Lower leg skin (tissue), 4 donors: ENCODE measurements at regions not wholly inside any gene's neighbourhood (a gene's known extent, or its start where the extent isn't known, plus 50 kb on each side); places are given as distances from the start of the nearest gene placed in this dataset.

ENCODE experiments used
- DNase-seq, 2 donors: peaks; one replicate each; pipeline ENCODE4 v3.0.0-alpha.2; 2019; ENCODE audit warnings: low spot score in 2 of 2
- H3K4me3 ChIP-seq: fragments of 200-600 bp; sonication (generic); 2 replicates; pipeline ENCODE4 v1.5.1; 2017; ENCODE audit warnings: mild to moderate bottlenecking, low read depth; ENCODE audit not compliant: poor library complexity, severe bottlenecking
- POLR2A ChIP-seq, 2 donors: fragments of 450-650 bp; IDR thresholded peaks; one replicate each; pipeline ENCODE4 v1.6.1; 2016 to 2017; ENCODE audit warnings: antibody characterized with exemption in 2 of 2, mild to moderate bottlenecking in 1 of 2, moderate library complexity in 1 of 2
- whole genome bisulfite sequencing, 2 donors: methylation state at CpG; one replicate each; pipeline ENCODE4 v1.1.5; 2018; 5-methylcytosine and 5-hydroxymethylcytosine counted together
- intact Hi-C: fragments of 100-400 bp; cut with DNase I; formaldehyde crosslinking; loops from one replicate; pipeline ENCODE4 v1.15.0; 2023; ENCODE audit warnings: low total_unique reads
- TF ChIP-seq, protein P1 (sequence below), 3 donors: fragments of 450-650 bp; IDR thresholded peaks; one replicate each; pipeline ENCODE4 v1.5.1; 2016; ENCODE audit warnings: antibody characterized with exemption in 3 of 3, mild to moderate bottlenecking in 3 of 3, moderate library complexity in 2 of 3

DNA sequence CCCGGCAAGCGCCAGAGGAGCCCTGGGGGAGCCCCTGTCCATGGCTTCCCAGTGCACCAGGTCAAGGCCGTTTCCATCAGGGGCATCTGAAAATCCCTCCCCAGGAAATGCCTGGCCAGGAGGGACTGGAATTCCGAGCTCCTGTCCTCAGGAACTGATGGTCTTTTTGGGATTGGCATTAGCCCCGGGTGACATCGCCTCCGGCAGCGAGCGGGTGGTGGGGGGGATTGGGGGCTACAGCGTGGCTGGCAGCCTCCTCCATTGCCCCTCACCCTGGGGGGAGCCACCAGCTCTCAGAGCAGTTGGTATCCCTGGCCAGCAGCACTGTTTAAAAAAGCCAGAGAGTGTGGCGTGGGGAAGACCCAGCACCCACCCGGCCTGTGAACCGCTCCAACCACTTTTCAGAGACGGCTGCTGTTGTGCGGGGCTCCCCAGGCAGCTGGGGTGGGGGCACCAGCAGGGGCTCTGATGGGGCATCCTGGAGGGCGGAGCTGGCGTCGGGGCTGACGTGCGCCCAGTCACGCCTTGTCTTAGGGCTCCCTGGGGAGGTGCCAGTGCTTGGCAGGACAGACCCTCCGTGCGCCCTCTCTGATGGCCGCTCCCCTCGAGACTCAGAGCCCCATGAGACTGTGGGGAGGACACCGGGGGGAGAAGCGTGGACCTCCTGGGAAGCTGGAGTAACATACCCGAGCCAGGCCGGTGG is 62.9 kb upstream of the TTC34 start:
- no peak for DNase-seq
- TF ChIP-seq, protein P1, sequence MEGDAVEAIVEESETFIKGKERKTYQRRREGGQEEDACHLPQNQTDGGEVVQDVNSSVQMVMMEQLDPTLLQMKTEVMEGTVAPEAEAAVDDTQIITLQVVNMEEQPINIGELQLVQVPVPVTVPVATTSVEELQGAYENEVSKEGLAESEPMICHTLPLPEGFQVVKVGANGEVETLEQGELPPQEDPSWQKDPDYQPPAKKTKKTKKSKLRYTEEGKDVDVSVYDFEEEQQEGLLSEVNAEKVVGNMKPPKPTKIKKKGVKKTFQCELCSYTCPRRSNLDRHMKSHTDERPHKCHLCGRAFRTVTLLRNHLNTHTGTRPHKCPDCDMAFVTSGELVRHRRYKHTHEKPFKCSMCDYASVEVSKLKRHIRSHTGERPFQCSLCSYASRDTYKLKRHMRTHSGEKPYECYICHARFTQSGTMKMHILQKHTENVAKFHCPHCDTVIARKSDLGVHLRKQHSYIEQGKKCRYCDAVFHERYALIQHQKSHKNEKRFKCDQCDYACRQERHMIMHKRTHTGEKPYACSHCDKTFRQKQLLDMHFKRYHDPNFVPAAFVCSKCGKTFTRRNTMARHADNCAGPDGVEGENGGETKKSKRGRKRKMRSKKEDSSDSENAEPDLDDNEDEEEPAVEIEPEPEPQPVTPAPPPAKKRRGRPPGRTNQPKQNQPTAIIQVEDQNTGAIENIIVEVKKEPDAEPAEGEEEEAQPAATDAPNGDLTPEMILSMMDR (IDR thresholded peaks at IDR 0.05) = no peak
- TF ChIP-seq POLR2A (IDR thresholded peaks at IDR 0.05) = no peak
- 42 to 52% methylated on average over 24 to 28 of the region's 29 CpGs for WGBS, 2 donors
- intact Hi-C loops = no loop called here
- H3K4me3 ChIP-seq = no peak overlapping the region

DNA sequence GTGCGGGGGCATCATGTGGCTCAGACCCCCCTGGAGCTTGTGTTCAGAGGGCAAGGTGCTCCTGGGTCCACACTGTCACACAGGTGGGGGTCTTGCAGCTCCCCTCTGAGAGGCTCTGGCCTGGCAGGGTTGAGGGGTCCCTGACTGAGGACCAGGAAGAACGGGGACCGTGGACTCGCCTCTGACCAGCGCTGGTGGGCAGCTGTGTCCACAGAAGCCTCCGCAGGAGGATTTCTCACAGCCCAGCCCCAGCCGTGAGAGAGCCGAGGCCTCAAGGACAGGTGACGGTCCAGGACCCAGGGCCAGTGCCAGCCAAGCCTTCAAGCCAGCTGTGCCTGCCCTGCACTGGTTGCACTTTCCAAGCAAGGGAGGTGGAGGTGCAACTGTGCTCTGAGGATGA is 63.5 kb upstream of the TTC34 start:
- no peak for TF ChIP-seq POLR2A (IDR thresholded peaks at IDR 0.05)
- TF ChIP-seq, protein P1 (IDR thresholded peaks at IDR 0.05) = no peak
- 80 to 81% methylated on average over 4 to 9 of the region's 9 CpGs for WGBS, 2 donors
- H3K4me3 ChIP-seq = no peak overlapping the region
- intact Hi-C loops = no loop called here
- no peak for DNase-seq

DNA sequence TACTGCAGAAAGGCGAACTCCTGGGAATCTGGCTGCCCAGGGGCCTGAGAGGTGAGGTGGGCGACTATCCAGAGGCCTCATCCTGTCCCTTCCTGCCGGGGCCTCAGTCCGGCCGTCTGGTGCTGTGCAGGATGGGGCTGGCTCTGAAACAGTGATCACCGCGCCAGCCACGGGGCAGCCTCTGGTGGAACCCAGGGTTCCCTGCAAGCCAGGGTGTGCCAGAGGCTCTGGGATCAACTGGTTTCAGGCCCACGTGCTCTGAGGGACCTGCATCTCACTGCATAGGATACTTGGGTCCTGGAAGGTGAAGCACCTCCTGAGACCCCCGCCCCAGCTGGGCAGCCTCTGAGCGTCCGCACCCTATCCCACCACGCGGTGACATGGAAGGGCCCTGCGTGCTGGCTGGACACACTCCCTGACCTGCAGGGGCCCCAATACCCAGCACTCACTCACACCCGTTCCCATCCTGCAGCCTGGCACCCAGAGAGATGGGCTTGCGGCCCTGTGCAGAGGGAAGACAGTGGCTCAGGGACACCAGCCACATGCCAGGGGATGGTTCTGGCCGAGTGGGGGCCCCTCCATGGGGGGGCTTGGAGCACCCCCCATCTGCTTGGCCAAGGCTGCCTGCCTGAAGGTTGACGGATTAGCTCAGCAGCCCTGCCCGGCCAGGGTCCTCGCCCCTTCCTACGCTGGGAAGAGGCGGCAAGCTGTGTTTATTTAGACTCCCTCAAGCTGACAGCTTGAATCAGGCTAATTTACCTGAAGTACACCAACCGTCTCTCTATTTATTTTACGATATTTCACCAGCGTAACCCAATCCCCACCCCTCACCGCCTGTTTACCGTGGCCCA is 64.3 kb upstream of the TTC34 start:
- WGBS, 2 donors = 58 to 66% methylated on average over 26 to 28 of the region's 28 CpGs
- no peak for DNase-seq
- intact Hi-C loops = no loop called here
- H3K4me3 ChIP-seq = no peak overlapping the region
- no peak for TF ChIP-seq POLR2A (IDR thresholded peaks at IDR 0.05)
- TF ChIP-seq, protein P1 (IDR thresholded peaks at IDR 0.05) = no peak

DNA sequence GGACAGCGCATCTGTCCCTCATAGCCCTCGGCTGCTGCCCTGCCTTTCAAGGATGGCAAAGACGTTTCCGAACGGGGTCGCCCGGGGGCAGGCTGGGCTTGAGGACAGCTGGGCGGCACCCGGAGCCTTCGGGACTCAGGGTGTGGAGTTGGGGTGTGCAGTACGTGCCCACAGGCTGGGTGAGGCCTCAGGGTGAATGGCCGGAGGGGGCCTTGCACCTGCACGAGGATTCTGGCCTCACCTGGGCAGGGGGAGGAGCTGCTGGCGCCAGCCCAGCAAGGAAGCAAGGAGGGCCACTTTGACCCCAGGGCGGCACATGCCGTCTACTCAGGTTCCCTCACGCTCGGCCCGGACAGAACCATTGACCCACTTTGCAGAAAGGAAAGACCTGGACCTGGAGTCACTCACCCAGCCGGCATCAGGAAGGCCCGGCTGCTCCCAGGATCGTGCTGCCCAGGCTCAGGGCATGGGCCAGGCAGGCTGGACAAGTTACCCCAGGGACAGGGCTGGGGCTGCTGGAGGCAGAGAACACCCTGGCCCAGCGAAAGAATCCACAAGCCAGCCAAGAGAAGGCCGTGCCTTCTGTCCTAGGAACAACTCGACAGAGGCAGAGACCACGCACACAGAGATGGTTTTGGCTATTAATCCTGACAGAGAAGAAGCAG is 65.1 kb upstream of the TTC34 start:
- no peak for TF ChIP-seq POLR2A (IDR thresholded peaks at IDR 0.05)
- TF ChIP-seq, protein P1 (IDR thresholded peaks at IDR 0.05) = no peak
- no peak overlapping the region for H3K4me3 ChIP-seq
- 54 to 57% methylated on average over 21 to 25 of the region's 26 CpGs for WGBS, 2 donors
- intact Hi-C loops = no loop called here
- no peak for DNase-seq

DNA sequence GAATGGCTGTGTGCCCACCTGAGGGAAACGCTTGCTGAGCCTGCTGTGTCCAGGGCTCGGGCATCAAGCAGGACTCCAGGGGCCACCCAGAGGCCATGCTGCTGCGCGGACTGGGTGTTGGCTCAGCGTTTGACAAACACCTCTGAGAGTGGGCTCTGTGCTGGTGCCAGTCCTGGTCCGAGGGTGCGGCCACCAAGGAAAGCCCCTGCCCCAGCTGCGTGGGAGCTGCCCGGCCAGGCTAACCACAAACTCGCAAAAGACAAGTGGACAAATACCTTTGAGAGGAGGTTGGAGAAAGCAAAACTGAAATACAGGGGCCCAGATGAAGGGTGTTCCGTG is 65.6 kb upstream of the TTC34 start:
- WGBS, 2 donors = 76 to 81% methylated on average over 11 of the region's 11 CpGs
- intact Hi-C loops = no loop called here

More for the DNA sequence above, 65.6 kb upstream of the TTC34 start:
- no peak for DNase-seq
- no peak for TF ChIP-seq POLR2A (IDR thresholded peaks at IDR 0.05)
- TF ChIP-seq, protein P1 (IDR thresholded peaks at IDR 0.05) = no peak
- H3K4me3 ChIP-seq = no peak overlapping the region
